SK-N-SH treated with all-trans-retinoic acid at 6 μM for 48 hours (cell line): ENCODE measurements at regions not wholly inside any gene's neighbourhood (a gene's known extent, or its start where the extent isn't known, plus 50 kb on each side); places are given as distances from the start of the nearest gene placed in this dataset.

Experiments used
- ATAC-seq: fragments of 200-7000 bp; cut with Tn5 transposase; 3 replicates; pipeline ENCODE4 v1.9.1; 2020; ENCODE audit warnings: mild to moderate bottlenecking, moderate library complexity
- ARNTL ChIP-seq: fragments of 450-650 bp; formaldehyde crosslinking; IDR thresholded peaks from 2 replicates; pipeline ENCODE4 v1.5.0; 2020; ENCODE audit warnings: low read depth, mild to moderate bottlenecking, moderate library complexity, borderline replicate concordance
- BACH2 ChIP-seq: fragments of 250-450 bp; sonication (Bioruptor Pico); IDR thresholded peaks from 2 replicates; pipeline ENCODE4 v1.9.0; 2021; ENCODE audit warnings: mild to moderate bottlenecking, borderline replicate concordance
- CREB5 ChIP-seq: fragments of 250-450 bp; sonication (Bioruptor Pico); IDR thresholded peaks from 2 replicates; pipeline ENCODE4 v1.5.1; 2020; ENCODE audit warnings: low read depth, mild to moderate bottlenecking, moderate library complexity
- CSDC2 ChIP-seq: fragments of 250-450 bp; sonication (Bioruptor Pico); IDR thresholded peaks from 2 replicates; pipeline ENCODE4 v1.5.0; 2020; ENCODE audit warnings: mild to moderate bottlenecking, moderate library complexity
- ESRRG ChIP-seq: fragments of 250-450 bp; sonication (Bioruptor Pico); IDR thresholded peaks from 2 replicates; pipeline ENCODE4 v1.6.1; 2021; ENCODE audit warnings: mild to moderate bottlenecking
- GLIS3 ChIP-seq: fragments of 250-450 bp; sonication (Bioruptor Pico); IDR thresholded peaks from 2 replicates; pipeline ENCODE4 v1.5.0; 2020; ENCODE audit warnings: mild to moderate bottlenecking, moderate library complexity
- ISL1 ChIP-seq: fragments of 250-450 bp; sonication (Bioruptor Pico); IDR thresholded peaks from 2 replicates; pipeline ENCODE4 v2.1.2; 2022; ENCODE audit warnings: mild to moderate bottlenecking, moderate library complexity
- OSR1 ChIP-seq: fragments of 250-450 bp; sonication (Bioruptor Pico); IDR thresholded peaks from 2 replicates; pipeline ENCODE4 v1.8.0; 2022; ENCODE audit warnings: moderate library complexity, mild to moderate bottlenecking, inconsistent platforms
- PATZ1 ChIP-seq: fragments of 250-450 bp; sonication (Bioruptor Pico); IDR thresholded peaks from 2 replicates; pipeline ENCODE4 v1.8.0; 2020; ENCODE audit warnings: mild to moderate bottlenecking, moderate library complexity, borderline replicate concordance
- PPARA ChIP-seq: fragments of 250-450 bp; sonication (Bioruptor Pico); IDR thresholded peaks from 2 replicates; pipeline ENCODE4 v1.5.0; 2020; ENCODE audit warnings: mild to moderate bottlenecking, borderline replicate concordance
- RARB ChIP-seq: fragments of 250-450 bp; sonication (Bioruptor Pico); IDR thresholded peaks from 2 replicates; pipeline ENCODE4 v1.8.0; 2021; ENCODE audit warnings: mild to moderate bottlenecking, moderate library complexity
- SNAI2 ChIP-seq: fragments of 250-450 bp; sonication (Bioruptor Pico); IDR thresholded peaks from 2 replicates; pipeline ENCODE4 v1.5.0; 2020; ENCODE audit warnings: mild to moderate bottlenecking, moderate library complexity
- TCF4 ChIP-seq: fragments of 250-450 bp; sonication (Bioruptor Pico); IDR thresholded peaks from 2 replicates; pipeline ENCODE4 v1.8.0; 2021; ENCODE audit warnings: mild to moderate bottlenecking, moderate library complexity, borderline replicate concordance
- ZFP3 ChIP-seq: fragments of 250-450 bp; sonication (Bioruptor Pico); IDR thresholded peaks from 2 replicates; pipeline ENCODE4 v1.5.0; 2020; ENCODE audit warnings: mild to moderate bottlenecking, moderate library complexity
- ZFP30 ChIP-seq: fragments of 450-650 bp; formaldehyde crosslinking; IDR thresholded peaks from 2 replicates; pipeline ENCODE4 v1.5.0; 2022; ENCODE audit warnings: mild to moderate bottlenecking, moderate library complexity
- ZNF565 ChIP-seq: fragments of 450-650 bp; formaldehyde crosslinking; conservative IDR thresholded peaks from 2 replicates; pipeline ENCODE4 v1.5.0; 2020; ENCODE audit warnings: low read depth, mild to moderate bottlenecking, moderate library complexity
- ZNF70 ChIP-seq: fragments of 450-650 bp; formaldehyde crosslinking; IDR thresholded peaks from 2 replicates; pipeline ENCODE4 v1.5.0; 2020; ENCODE audit warnings: mild to moderate bottlenecking, moderate library complexity
- ZNF8 ChIP-seq: fragments of 450-650 bp; formaldehyde crosslinking; IDR thresholded peaks from 2 replicates; pipeline ENCODE4 v1.5.0; 2020; ENCODE audit warnings: mild to moderate bottlenecking, moderate library complexity
- TF ChIP-seq, protein P1 (sequence below): fragments of 250-450 bp; sonication (Bioruptor Pico); IDR thresholded peaks from 2 replicates; pipeline ENCODE4 v1.5.1; 2021; ENCODE audit warnings: mild to moderate bottlenecking, moderate library complexity
- TF ChIP-seq, protein P2 (sequence below): fragments of 250-450 bp; sonication (Bioruptor Pico); IDR thresholded peaks from 2 replicates; pipeline ENCODE4 v1.8.0; 2021; ENCODE audit warnings: low read depth, mild to moderate bottlenecking, moderate library complexity, borderline replicate concordance

GRCh38 chr7:114264023-114264422, 150.6 kb upstream of the FOXP2 start:
- no peak for TF ChIP-seq ZNF565 (CRISPR knock-in tag)
- no peak for TF ChIP-seq CSDC2
- no peak for TF ChIP-seq ARNTL (CRISPR knock-in tag)
- no peak for TF ChIP-seq ZNF8 (CRISPR knock-in tag)
- TF ChIP-seq SNAI2 (CRISPR knock-in tag) = no peak
- no peak for TF ChIP-seq PATZ1
- TF ChIP-seq PPARA (CRISPR knock-in tag) = no peak
- TF ChIP-seq OSR1 (CRISPR knock-in tag) = no peak
- no peak for TF ChIP-seq ZFP30 (CRISPR knock-in tag)
- TF ChIP-seq, protein P1, sequence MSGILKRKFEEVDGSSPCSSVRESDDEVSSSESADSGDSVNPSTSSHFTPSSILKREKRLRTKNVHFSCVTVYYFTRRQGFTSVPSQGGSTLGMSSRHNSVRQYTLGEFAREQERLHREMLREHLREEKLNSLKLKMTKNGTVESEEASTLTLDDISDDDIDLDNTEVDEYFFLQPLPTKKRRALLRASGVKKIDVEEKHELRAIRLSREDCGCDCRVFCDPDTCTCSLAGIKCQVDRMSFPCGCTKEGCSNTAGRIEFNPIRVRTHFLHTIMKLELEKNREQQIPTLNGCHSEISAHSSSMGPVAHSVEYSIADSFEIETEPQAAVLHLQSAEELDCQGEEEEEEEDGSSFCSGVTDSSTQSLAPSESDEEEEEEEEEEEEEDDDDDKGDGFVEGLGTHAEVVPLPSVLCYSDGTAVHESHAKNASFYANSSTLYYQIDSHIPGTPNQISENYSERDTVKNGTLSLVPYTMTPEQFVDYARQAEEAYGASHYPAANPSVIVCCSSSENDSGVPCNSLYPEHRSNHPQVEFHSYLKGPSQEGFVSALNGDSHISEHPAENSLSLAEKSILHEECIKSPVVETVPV (CRISPR knock-in tag) = no peak
- no peak for TF ChIP-seq ESRRG (CRISPR knock-in tag)
- TF ChIP-seq BACH2 (CRISPR knock-in tag) = no peak
- no peak for TF ChIP-seq ZFP3 (CRISPR knock-in tag)
- no peak for TF ChIP-seq GLIS3
- no peak for TF ChIP-seq ISL1 (CRISPR knock-in tag)
- TF ChIP-seq, protein P2, sequence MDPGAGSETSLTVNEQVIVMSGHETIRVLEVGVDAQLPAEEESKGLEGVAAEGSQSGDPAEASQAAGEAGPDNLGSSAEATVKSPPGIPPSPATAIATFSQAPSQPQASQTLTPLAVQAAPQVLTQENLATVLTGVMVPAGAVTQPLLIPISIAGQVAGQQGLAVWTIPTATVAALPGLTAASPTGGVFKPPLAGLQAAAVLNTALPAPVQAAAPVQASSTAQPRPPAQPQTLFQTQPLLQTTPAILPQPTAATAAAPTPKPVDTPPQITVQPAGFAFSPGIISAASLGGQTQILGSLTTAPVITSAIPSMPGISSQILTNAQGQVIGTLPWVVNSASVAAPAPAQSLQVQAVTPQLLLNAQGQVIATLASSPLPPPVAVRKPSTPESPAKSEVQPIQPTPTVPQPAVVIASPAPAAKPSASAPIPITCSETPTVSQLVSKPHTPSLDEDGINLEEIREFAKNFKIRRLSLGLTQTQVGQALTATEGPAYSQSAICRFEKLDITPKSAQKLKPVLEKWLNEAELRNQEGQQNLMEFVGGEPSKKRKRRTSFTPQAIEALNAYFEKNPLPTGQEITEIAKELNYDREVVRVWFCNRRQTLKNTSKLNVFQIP (CRISPR knock-in tag) = no peak
- no peak for TF ChIP-seq TCF4 (CRISPR knock-in tag)
- no peak for TF ChIP-seq ZNF70 (CRISPR knock-in tag)

GRCh38 chr7:114263219-114263618, 151.4 kb upstream of the FOXP2 start:
- ATAC-seq = no peak
- no peak for TF ChIP-seq BACH2 (CRISPR knock-in tag)
- no peak for TF ChIP-seq ARNTL (CRISPR knock-in tag)
- no peak for TF ChIP-seq ISL1 (CRISPR knock-in tag)
- TF ChIP-seq ZNF70 (CRISPR knock-in tag) = no peak
- TF ChIP-seq, protein P2 (CRISPR knock-in tag) = no peak
- no peak for TF ChIP-seq CREB5 (CRISPR knock-in tag)
- TF ChIP-seq, protein P1 (CRISPR knock-in tag) = no peak
- no peak for TF ChIP-seq ZNF565 (CRISPR knock-in tag)
- no peak for TF ChIP-seq GLIS3
- no peak for TF ChIP-seq PATZ1
- TF ChIP-seq TCF4 (CRISPR knock-in tag) = no peak
- no peak for TF ChIP-seq SNAI2 (CRISPR knock-in tag)
- no peak for TF ChIP-seq RARB (CRISPR knock-in tag)
- no peak for TF ChIP-seq OSR1 (CRISPR knock-in tag)

More at GRCh38 chr7:114264023-114264422, 150.6 kb upstream of the FOXP2 start:
- no peak for ATAC-seq
